Stomach smooth muscle (tissue), 2 donors: ENCODE measurements at regions not wholly inside any gene's neighbourhood (a gene's known extent, or its start where the extent isn't known, plus 50 kb on each side); places are given as distances from the start of the nearest gene placed in this dataset.

ENCODE experiments used
- H3K27ac ChIP-seq: one replicate; pipeline ENCODE4 v1.7.0; 2013; ENCODE audit warnings: mild to moderate bottlenecking, low read length, inconsistent platforms
- H3K27me3 ChIP-seq, 2 donors: one replicate each; pipeline ENCODE4 v1.7.0; 2013; ENCODE audit warnings: low read length in 2 of 2; ENCODE audit not compliant: insufficient read depth in 2 of 2, control insufficient read depth in 1 of 2
- H3K36me3 ChIP-seq, 2 donors: one replicate each; pipeline ENCODE4 v1.7.0; 2013; ENCODE audit warnings: low read length in 2 of 2; ENCODE audit not compliant: control insufficient read depth in 2 of 2, insufficient read depth in 2 of 2
- H3K4me1 ChIP-seq: one replicate; pipeline ENCODE4 v1.7.0; 2013; ENCODE audit warnings: low read length; ENCODE audit not compliant: control insufficient read depth, insufficient read depth
- H3K4me3 ChIP-seq, 2 donors: one replicate each; pipeline ENCODE4 v1.7.0; 2013; ENCODE audit warnings: low read length in 2 of 2
- H3K9ac ChIP-seq, 2 donors: one replicate each; pipeline ENCODE4 v1.7.0; 2013; ENCODE audit warnings: low read length in 2 of 2, mild to moderate bottlenecking in 1 of 2
- H3K9me3 ChIP-seq, 2 donors: one replicate each; pipeline ENCODE4 v1.7.0; 2013; ENCODE audit warnings: low read length in 2 of 2; ENCODE audit not compliant: control insufficient read depth in 2 of 2
- donor health status: healthy.
- donor health status: Pancreatic carcinoma.

- no peaks in the 10 kb centered on the region for H3K36me3 ChIP-seq
- no peak overlapping the region for H3K4me3 ChIP-seq
- no peaks in the 10 kb centered on the region for H3K27me3 ChIP-seq
- H3K9me3 ChIP-seq: no peaks in the 10 kb centered on the region
- H3K9ac ChIP-seq: no peak overlapping the region
- H3K4me1 ChIP-seq: peaks cover 15% of the 10 kb centered on the region
- no peak overlapping the region for H3K27ac ChIP-seq
These were observed 93.5 kb upstream of the NR3C1 start for GRCh38 chr5:143496943-143497342.

- Histone ChIP-seq H3K9me3 (no peaks in the 10 kb centered on the region), H3K4me1 (peaks cover 15% of the 10 kb centered on the region), H3K36me3 (no peaks in the 10 kb centered on the region), H3K4me3 (peak overlapping the region; percentile 15 to 23), H3K27ac (no peak overlapping the region), H3K27me3 (no peaks in the 10 kb centered on the region), H3K9ac (no peak overlapping the region)
These were observed 92.4 kb upstream of the NR3C1 start for GRCh38 chr5:143495821-143496275.

DNA sequence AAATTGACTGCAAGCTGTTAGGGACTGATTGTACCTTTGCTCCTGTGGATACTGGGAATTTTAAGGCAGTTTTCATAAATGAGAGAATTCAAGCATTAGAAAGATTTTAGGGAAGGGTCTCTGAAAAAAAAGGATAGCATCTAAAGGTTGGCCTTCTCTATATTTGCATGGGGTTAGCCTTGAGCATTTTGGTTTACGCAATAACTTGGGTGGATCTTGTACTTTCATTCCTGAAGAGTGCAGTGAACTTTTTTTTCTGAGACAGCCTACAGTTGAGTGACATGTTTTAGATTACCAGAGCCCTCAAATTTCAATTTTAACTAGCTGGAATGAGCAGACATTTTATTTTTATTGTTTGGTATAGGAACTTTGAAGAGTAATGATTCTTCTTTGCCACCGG, 91.6 kb upstream of the NR3C1 start:
- H3K9ac ChIP-seq: no peak overlapping the region

GRCh38 chr5:143494595-143494994, 91.1 kb upstream of the NR3C1 start:
- Histone ChIP-seq H3K27ac (no peak overlapping the region), H3K9me3 (no peaks in the 10 kb centered on the region), H3K36me3 (no peaks in the 10 kb centered on the region), H3K4me1 (peaks cover 15% of the 10 kb centered on the region), H3K4me3 (no peak overlapping the region), H3K27me3 (no peaks in the 10 kb centered on the region), H3K9ac (no peak overlapping the region)

More for the DNA sequence above, 91.6 kb upstream of the NR3C1 start:
- no peak overlapping the region for H3K27ac ChIP-seq
- H3K36me3 ChIP-seq: no peaks in the 10 kb centered on the region
- no peaks in the 10 kb centered on the region for H3K27me3 ChIP-seq
- peaks cover 15% of the 10 kb centered on the region for H3K4me1 ChIP-seq
- no peak overlapping the region for H3K4me3 ChIP-seq
- no peaks in the 10 kb centered on the region for H3K9me3 ChIP-seq

GRCh38 chr5:143494162-143494561, 90.7 kb upstream of the NR3C1 start:
- Histone ChIP-seq H3K27ac (no peak overlapping the region), H3K36me3 (no peaks in the 10 kb centered on the region), H3K27me3 (no peaks in the 10 kb centered on the region), H3K9ac (no peak overlapping the region), H3K9me3 (no peaks in the 10 kb centered on the region), H3K4me1 (peaks cover 15% of the 10 kb centered on the region), H3K4me3 (no peak overlapping the region)

DNA sequence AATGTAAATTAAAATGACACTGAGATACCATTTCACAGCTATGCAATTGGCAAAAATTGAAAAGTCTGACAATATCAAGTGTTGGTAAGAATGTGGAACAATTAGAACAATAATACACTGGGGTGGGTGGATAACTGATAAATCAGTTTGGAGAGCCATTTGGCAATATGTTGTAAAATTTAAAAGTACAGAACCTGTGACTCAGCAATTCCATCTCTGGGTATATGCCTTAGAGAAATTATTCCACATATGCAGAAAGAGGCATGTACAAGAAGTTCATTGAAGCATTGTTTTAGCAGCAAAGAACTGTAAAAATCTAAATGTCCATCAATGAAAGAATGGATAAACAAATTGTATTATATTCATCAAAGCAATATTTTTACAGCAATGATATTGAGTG, 89.3 kb upstream of the NR3C1 start:
- peaks cover 15% of the 10 kb centered on the region for H3K4me1 ChIP-seq
- no peak overlapping the region for H3K27ac ChIP-seq
- H3K4me3 ChIP-seq: no peak overlapping the region
- no peak overlapping the region for H3K9ac ChIP-seq
- H3K9me3 ChIP-seq: no peaks in the 10 kb centered on the region
- no peaks in the 10 kb centered on the region for H3K36me3 ChIP-seq
- H3K27me3 ChIP-seq: no peaks in the 10 kb centered on the region

GRCh38 chr5:143491646-143492045, 88.2 kb upstream of the NR3C1 start:
- H3K27me3 ChIP-seq: no peaks in the 10 kb centered on the region
- no peak overlapping the region for H3K27ac ChIP-seq
- H3K4me1 ChIP-seq: peaks cover 15% of the 10 kb centered on the region
- H3K9me3 ChIP-seq: no peaks in the 10 kb centered on the region
- no peak overlapping the region for H3K4me3 ChIP-seq
- no peaks in the 10 kb centered on the region for H3K36me3 ChIP-seq
- no peak overlapping the region for H3K9ac ChIP-seq

DNA sequence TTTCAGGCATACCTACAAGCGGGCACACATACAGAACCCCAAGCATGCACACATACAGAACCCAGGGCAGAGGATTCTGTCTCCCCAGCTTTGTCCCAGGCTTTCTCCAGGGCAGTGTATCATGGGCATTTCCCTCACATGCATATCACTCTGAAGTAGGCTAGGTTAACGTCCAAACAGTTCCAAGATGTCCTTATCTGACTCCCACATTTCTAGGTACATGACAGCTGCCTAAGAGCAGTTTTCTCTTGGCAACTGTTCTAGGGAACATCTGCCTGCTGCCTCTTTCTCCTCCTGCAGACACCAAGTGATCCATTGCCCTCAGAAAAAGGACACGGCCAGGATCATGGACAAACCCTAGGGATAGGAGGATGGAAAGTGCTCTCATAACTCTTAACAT, 84.9 kb upstream of the NR3C1 start:
- H3K36me3 ChIP-seq: no peaks in the 10 kb centered on the region
- no peak overlapping the region for H3K4me3 ChIP-seq
- no peak overlapping the region for H3K27ac ChIP-seq
- H3K9me3 ChIP-seq: no peaks in the 10 kb centered on the region
- H3K27me3 ChIP-seq: no peaks in the 10 kb centered on the region
- H3K9ac ChIP-seq: no peak overlapping the region
- no peaks in the 10 kb centered on the region for H3K4me1 ChIP-seq

GRCh38 chr5:143484601-143485000, 81.1 kb upstream of the NR3C1 start:
- no peak overlapping the region for H3K4me3 ChIP-seq
- no peaks in the 10 kb centered on the region for H3K9me3 ChIP-seq
- H3K36me3 ChIP-seq: no peaks in the 10 kb centered on the region
- no peak overlapping the region for H3K9ac ChIP-seq
- H3K27ac ChIP-seq: no peak overlapping the region
- no peaks in the 10 kb centered on the region for H3K27me3 ChIP-seq
- H3K4me1 ChIP-seq: no peaks in the 10 kb centered on the region

DNA sequence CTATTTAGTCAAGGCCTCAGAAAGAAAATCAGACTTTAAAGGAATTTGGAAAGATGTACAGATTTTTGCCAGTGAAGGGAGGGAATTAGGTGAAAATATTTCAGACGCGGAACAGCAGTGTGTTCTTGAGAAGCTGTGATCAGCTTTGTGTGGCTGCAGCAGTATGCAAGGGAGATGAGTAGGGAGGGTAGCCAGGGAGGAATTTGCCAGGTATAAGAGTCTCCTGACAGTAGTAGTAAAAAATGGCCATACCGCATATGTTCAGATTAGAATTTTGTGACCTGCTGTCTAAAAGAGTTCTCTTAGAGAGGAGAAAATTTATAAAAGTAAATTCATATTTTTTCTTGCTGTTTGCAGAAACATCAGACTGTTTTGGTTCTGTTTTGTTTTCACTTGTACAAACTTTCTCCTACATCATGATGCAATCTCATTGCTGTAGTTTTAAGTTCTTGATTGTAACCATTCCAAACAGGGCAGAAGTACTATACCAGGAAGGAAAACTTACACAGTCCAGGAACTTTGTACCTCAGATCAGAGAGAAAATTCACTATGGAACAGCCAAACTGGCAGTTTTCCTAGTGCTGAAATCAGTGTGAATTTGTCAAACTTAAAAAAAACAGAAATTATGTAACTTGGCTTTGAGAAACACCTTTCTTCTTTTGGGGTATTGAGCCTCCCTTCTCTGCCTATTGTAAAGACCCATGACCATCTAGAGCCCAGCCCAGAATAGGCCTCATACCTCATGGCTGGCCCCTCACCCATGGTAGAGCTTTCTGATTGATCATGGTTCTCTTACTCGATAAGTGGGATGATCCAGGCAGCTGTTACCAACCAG, 78.4 kb upstream of the NR3C1 start:
- Histone ChIP-seq H3K9ac (no peak overlapping the region), H3K27ac (no peak overlapping the region), H3K4me3 (no peak overlapping the region), H3K27me3 (no peaks in the 10 kb centered on the region), H3K4me1 (no peaks in the 10 kb centered on the region), H3K9me3 (no peaks in the 10 kb centered on the region), H3K36me3 (no peaks in the 10 kb centered on the region)

DNA sequence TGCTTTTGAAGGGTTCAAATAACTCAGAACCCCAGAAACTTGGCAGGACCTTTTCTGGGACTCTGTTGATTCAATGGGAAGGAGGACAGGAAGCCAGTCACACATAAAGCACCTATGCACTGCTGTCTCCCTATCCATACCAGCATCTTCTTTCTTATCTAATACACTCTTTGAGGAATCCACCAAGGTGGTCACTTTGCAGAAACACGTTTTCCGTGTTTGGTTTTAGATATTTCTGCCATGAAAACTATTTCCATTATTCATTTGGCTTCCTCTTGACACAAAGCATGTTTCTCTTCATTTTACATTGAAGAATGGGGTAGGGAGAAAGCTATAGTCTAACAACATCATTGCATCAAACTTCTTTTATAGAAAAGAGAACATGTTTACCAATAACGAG, 76.5 kb upstream of the NR3C1 start:
- Histone ChIP-seq H3K27ac (no peak overlapping the region), H3K36me3 (no peaks in the 10 kb centered on the region), H3K27me3 (no peaks in the 10 kb centered on the region), H3K9ac (no peak overlapping the region), H3K4me3 (no peak overlapping the region), H3K9me3 (no peaks in the 10 kb centered on the region), H3K4me1 (no peaks in the 10 kb centered on the region)
